Lower leg skin (tissue), 3 donors: ENCODE measurements at regions not wholly inside any gene's neighbourhood (a gene's known extent, or its start where the extent isn't known, plus 50 kb on each side); places are given as distances from the start of the nearest gene placed in this dataset.

Source experiments
- CTCF ChIP-seq, 3 donors: fragments of 450-650 bp; IDR thresholded peaks; one replicate each; pipeline ENCODE4 v1.5.1; 2016; ENCODE audit warnings: antibody characterized with exemption in 3 of 3, mild to moderate bottlenecking in 3 of 3, moderate library complexity in 2 of 3
- POLR2A ChIP-seq, 2 donors: fragments of 450-650 bp; IDR thresholded peaks; one replicate each; pipeline ENCODE4 v1.6.1; 2016 to 2017; ENCODE audit warnings: antibody characterized with exemption in 2 of 2, mild to moderate bottlenecking in 1 of 2, moderate library complexity in 1 of 2

- TF ChIP-seq CTCF (IDR thresholded peaks at IDR 0.05) (no peak), POLR2A (IDR thresholded peaks at IDR 0.05) (no peak)
Observed at GRCh38 chr12:68446901-68447796, 115.0 kb upstream of the MDM1 start.
